NB4 (cell line): ENCODE measurements at regions not wholly inside any gene's neighbourhood (a gene's known extent, or its start where the extent isn't known, plus 50 kb on each side); places are given as distances from the start of the nearest gene placed in this dataset.

Experiments
- DNase-seq: peaks from one replicate; pipeline ENCODE4 v3.0.0; 2010; ENCODE audit warnings: low read depth
- H3K4me3 ChIP-seq: one replicate; pipeline ENCODE4 v1.5.1; 2011; ENCODE audit warnings: mild to moderate bottlenecking, low read depth, low read length, moderate library complexity
- MYC ChIP-seq: IDR thresholded peaks from 2 replicates; pipeline ENCODE4 v1.6.1; 2011; ENCODE audit warnings: low read depth, low read length
- POLR2A ChIP-seq: IDR thresholded peaks from 2 replicates; pipeline ENCODE4 v1.6.1; 2011; ENCODE audit warnings: mild to moderate bottlenecking; ENCODE audit not compliant: insufficient read length; ENCODE audit errors: extremely low read depth
- TF ChIP-seq, protein P1 (sequence below): IDR thresholded peaks from 2 replicates; pipeline ENCODE4 v1.6.1; 2011; ENCODE audit warnings: low read depth, low read length
- TF ChIP-seq, protein P2 (sequence below): IDR thresholded peaks from one replicate; pipeline ENCODE4 v1.5.1; 2012; ENCODE audit warnings: low read depth, low read length

DNA sequence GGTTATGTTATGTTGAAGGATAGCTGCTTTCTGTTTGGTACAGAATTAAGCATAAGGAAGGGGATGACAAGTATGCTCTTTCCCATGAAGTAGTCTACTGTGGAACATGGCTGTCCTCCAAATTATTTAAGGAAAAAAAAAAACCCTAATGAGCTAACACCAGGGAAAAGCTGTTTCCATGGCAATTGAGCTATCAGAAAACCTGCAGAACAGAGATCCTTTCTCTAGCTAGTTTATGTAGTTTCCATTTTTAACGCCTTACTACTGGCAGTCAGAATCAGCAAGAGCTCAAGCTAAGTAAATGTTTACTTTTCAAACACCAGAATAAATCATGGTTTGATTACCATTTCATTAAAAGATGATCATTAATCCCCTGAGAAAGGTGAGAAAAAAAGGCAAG lies 287.4 kb upstream of the TARS1 start:
- TF ChIP-seq POLR2A, result no peak
- TF ChIP-seq, protein P1, sequence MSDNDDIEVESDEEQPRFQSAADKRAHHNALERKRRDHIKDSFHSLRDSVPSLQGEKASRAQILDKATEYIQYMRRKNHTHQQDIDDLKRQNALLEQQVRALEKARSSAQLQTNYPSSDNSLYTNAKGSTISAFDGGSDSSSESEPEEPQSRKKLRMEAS, result no peak
- TF ChIP-seq MYC, result no peak
- TF ChIP-seq, protein P2, sequence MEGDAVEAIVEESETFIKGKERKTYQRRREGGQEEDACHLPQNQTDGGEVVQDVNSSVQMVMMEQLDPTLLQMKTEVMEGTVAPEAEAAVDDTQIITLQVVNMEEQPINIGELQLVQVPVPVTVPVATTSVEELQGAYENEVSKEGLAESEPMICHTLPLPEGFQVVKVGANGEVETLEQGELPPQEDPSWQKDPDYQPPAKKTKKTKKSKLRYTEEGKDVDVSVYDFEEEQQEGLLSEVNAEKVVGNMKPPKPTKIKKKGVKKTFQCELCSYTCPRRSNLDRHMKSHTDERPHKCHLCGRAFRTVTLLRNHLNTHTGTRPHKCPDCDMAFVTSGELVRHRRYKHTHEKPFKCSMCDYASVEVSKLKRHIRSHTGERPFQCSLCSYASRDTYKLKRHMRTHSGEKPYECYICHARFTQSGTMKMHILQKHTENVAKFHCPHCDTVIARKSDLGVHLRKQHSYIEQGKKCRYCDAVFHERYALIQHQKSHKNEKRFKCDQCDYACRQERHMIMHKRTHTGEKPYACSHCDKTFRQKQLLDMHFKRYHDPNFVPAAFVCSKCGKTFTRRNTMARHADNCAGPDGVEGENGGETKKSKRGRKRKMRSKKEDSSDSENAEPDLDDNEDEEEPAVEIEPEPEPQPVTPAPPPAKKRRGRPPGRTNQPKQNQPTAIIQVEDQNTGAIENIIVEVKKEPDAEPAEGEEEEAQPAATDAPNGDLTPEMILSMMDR, result no peak
- no peak for DNase-seq

DNA sequence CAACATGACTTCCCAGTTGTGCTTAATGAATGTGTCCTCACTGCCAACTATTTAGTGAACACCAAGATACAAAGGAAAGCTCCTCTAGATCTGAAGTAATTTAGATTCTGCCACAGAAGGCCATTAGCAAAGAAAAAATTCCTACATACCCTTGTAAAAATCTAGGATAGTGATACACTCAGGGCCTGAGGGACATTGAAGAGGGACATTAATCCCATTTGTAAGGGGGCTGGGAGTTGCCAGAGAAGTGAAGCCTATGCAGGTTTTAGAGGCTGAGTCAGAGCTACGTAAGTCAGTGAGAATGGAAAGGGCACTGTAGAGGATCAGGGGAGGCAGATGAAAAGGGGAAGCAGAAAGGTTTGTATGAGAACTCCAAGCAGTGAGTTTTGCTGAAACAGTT lies 286.9 kb upstream of the TARS1 start:
- no peak overlapping the region for H3K4me3 ChIP-seq
- TF ChIP-seq MYC (no peak), POLR2A (no peak)
- TF ChIP-seq, protein P2, result no peak
- TF ChIP-seq, protein P1, result no peak
- peak; percentile 15 for DNase-seq

More for the DNA sequence above, 287.4 kb upstream of the TARS1 start:
- no peak overlapping the region for H3K4me3 ChIP-seq

DNA sequence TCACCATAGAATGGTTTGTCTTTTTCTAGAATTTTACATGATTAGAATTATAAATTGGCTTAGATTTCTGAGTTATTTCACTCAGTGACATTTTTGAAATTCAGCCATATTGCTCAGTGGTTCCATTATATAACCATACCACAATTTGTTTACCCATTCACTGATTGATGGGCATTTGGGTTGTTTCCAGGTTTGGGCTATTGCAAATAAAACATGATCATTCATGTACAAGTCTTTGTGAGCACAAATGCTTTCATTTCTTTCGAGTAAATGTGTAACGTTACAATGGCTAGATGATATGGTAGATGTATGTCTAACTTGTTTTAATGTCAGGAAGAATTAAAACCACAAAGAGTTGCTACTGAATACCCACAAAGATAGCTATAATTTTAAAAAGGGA lies 279.9 kb upstream of the TARS1 start:
- TF ChIP-seq, protein P1, result no peak
- TF ChIP-seq, protein P2, result no peak
- TF ChIP-seq MYC, result no peak
- no peak for TF ChIP-seq POLR2A
- no peak overlapping the region for H3K4me3 ChIP-seq
- no peak for DNase-seq

DNA sequence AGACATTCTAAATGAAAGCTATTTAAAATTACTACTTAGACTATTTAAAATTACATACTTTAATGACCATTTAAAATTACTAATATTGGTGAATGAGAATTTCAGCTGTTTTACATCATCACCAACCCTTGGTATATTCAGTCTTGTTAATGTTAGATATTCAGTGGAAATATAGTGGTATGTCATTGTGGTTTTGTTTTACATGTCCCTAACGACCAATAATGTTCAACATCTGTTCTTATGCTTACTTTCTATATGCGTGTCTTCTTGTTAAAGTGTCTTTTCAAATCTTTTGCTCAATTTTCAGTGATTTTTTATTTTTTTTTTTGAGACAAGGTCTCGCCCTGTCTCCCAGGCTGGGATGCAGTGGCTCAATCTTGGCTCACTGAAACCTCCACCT lies 279.3 kb upstream of the TARS1 start:
- TF ChIP-seq MYC (no peak), POLR2A (no peak)
- TF ChIP-seq, protein P1, result no peak
- TF ChIP-seq, protein P2, result no peak
- no peak for DNase-seq
- no peak overlapping the region for H3K4me3 ChIP-seq

DNA sequence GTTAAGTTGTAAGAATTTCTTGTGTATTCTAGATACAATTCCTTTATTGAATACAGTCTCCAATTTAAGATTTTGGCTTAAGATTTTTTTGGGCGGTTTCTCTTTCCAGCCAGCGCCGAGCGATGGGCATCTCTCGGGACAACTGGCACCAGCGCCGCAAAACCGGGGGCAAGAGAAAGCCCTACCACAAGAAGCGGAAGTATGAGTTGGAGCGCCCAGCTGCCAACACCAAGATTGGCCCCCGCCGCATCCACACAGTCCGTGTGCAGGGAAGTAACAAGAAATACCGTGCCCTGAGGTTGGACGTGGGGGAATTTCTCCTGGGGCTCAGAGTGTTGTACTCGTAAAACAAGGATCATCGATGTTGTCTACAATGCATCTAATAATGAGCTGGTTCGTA lies 278.7 kb upstream of the TARS1 start:
- DNase-seq, result no peak

More for the DNA sequence above, 278.7 kb upstream of the TARS1 start:
- H3K4me3 ChIP-seq, result no peak overlapping the region
- TF ChIP-seq, protein P1, result no peak
- TF ChIP-seq MYC, result no peak
- TF ChIP-seq POLR2A, result no peak
- TF ChIP-seq, protein P2, result no peak
